ENCODE measurements at regions not wholly inside any gene's neighbourhood (a gene's known extent, or its start where the extent isn't known, plus 50 kb on each side); places are given as distances from the start of the nearest gene placed in this dataset.
A peak's percentile ranks its signal among the peaks of the same experiment; 100 is the strongest.

DNA sequence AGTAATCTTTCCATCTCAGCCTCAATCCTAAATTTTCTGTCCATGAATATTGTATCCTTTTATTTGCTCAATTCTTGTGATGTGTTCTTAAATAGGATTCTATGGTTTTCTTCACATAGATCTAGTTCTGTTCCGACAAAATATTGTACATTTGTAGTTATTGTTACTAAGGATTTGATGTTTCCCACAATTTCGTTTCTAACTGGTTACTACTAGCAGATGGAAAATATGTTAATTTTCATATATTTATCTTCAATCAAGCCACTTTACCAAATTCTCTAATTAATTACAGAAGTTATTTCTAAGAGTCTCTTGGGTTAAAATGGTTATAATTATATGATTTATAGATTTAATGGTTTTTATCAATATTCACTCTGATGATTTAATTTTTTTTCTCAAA, 60.3 kb downstream of the SEC61B start:
- DNase-seq (ENCODE audit: low read depth) = no peak

DNA sequence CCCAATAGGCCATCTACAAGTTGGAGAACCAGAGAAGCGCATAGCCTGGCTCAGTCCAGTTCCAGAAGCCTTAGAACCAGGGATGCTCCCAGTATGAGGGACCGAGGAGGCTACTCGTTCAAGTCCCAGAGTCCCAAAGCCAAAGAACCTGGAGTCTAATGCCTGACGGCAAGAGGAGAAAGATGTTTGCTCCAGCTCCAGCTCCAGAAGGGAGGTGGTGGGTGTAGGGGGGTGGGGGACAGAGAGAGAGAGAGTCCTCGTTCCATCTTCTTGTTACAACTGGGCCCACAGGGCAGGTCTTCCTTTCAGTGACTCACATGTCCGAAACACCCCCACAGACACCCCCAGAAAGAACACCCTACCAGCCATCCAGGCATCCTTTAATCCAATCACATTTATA, 63.9 kb downstream of the SEC61B start:
- no peak for DNase-seq (ENCODE audit: low read depth)

DNA sequence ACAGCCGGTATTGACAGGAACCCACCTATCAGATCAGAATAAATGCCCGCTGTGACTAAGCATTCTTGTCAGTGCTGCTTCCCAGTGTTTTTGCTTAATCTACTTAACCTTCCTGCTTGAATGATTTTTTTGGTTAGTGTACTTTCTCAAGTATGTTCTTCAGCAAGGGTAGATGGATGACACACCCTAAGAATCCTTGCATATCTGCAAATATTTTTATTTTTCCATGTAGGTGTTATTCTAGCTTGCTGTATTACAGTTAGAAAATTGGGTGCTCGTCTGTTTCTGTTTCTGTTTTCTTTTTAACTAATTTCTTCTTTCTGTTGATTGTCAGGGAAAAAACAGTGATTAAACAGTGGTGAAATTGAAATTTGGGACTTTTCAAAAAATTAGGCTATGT, 64.5 kb downstream of the SEC61B start:
- DNase-seq (ENCODE audit: low read depth) = no peak

DNA sequence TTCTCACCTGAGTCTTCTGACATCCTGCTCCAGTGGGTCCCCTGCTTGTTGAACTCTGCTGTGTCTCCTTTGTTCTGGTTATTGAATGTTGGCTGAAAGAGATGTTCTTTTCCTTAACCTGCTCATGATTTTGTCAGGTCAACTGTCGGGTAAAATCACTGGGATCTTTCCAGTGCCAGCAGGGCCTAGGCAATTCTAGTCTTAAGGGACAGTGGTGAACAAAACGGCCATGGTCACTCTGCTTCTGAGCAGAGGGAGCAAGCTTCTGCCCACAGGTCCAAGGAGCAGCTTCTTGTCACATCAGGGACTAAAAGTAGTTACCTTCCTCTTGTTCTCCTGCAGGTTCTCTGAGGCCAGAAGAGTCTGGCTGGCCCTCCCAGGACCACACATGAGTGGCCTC, 65.6 kb downstream of the SEC61B start:
- no peak for DNase-seq (ENCODE audit: low read depth)

DNA sequence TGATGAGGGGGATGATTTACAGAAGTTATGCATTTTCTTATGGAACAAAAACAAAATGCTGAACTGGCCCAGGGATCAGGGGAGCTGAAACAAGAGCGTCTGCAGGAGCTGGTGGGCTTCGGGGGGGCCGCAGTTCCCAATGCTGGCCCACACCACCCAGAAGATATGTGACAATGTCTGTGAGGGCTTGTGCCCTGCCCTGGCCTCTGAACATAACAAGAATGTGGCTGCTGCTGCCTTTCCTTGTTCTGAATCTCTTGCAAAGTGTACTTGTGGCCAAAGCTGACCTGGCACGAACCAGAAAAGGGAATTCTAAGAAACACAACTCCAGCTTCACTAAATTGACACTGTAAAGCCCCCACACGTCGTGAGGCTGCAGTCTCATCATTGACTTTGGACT, 66.7 kb downstream of the SEC61B start:
- no peak for DNase-seq (ENCODE audit: low read depth)

DNA sequence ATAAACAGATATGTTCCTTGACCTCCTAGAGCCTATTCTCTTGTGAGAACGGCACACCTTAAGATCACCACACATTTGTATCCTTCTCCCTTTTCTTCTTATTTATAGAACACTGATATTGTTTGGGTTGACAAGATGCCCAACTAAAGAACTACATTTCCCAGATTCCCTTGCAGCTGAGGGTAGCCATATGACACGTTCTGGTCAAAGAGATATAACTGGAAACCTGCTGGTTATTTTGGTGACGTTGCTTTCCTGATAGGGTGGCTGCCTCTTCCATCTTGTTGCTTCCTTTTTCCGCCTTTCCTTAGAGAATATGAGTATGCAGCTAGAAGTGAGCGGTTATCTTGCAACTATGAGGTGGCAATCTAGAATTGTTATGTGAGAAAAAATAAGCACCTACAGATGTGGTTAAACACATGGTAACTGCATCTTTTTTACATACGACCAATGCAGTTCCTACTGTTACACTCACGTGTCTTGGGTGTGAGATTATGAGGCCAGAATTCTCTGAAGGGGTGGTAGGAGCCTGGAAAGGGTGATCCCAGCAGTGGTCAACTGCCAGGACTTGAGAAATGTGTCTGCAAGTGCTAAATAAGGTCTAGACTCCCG, 72.9 kb downstream of the SEC61B start:
- peak; percentile 44 for DNase-seq (ENCODE audit: low read depth)

DNA sequence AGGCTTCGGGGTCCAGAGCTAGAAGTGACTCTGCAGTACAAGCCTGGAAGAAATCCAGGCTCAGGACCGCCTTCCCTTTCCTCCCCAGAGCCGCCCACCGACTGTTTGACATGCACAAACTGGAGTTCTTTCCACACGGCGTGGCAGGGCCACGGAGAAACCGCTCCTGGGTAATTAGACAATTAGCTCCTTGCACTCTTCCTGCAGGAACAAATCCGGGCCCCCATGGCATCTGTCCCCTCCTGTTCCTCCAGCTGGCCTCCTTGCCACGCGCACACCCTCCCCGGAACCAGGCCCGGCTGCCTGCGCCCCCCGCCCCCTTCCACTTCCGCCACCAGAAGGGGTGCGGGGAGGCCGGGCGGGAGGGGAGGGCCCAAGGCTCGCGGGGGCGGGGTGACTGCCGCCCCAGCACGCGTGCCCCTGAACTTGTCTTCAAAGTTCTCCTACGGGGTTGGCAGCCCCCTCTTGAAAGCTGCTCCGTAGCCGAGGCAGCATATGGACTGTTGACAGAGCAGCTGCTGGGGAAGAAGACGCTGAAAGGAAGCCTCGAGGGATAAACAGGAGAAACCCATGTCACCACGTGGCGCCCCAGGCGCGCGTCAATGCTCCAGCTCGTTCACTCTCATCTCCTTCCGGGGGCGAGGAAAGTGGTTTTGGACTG, 74.3 kb downstream of the SEC61B start:
- DNase-seq (ENCODE audit: low read depth) = no peak

DNA sequence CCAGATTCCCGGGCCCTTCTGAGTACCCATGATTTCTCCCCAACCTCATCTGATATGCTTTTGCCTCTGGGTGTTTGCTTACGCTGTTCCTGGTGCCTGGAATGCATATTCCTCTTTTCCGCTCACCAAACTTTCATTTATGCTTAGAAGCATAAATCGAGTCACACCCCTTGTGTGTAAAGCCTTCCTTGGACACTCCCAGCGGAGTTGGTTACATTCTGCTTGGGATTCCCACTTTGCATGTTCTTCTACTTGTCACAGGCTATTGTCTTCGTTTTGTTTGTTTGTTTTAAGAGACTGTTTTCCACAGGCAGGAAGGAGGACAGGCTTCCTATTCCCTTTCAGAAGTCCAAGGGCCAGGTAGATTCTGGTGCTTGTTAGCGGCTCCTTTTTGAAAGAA, 76.5 kb downstream of the SEC61B start:
- no peak for DNase-seq (ENCODE audit: low read depth)

DNA sequence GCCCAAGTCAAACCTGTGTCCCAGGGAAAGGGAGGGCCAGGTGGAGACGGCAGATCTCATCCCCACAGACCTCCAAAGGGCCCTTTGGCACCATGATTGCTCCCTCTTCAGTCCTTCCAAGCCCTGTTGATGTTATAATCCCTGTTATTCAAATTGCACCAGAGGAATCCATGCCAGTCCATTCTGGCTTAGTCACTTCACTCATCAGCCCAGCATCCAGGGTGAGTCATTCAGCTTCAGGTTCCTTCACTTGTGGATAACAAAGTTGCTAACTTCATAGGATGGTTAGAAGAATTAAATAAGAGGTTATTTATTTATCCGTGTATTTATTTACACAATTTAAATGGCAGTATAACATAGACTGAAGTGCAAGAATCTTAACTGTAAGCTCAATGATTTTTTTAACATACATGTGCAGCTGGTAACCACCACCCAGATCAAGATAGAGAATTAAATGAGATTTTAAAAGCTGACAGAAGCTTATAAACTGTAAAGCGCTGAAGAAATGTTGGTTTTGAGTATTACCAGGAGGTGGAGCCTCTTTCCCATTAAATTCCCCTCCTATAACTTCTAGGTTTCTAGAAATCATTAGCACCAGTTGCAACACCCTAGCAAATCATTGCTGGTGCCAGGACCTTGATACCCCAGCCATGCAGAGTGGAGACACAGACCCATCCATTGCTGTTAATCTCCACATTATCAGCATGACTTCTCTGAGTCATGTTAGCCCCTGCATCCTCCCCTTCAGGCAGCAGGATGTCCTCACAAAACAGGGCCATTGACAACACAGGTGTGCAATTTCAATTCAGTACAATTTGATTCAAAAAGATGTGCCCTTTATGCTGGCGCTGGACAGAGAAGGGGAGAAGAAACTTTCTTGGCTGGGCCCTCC, 77.4 kb downstream of the SEC61B start:
- DNase-seq (ENCODE audit: low read depth) = peak; percentile 70

DNA sequence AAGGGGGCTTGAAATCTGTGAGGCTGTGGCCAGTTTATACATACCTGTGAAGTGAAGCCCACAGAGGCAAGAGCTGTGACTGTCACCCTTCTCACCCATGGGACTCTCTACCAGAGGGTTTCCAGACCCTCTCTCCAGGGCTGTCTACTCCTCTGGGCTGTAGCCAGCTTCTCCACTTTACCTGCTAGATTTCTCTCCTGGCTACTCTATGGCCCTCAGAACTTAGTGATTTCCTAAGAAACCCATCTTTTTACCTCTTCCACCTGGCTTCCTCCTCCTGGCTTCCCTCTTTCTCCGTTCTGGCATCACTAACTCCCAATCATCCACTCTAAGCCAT, 78.0 kb downstream of the SEC61B start:
- no peak for DNase-seq (ENCODE audit: low read depth)

DNA sequence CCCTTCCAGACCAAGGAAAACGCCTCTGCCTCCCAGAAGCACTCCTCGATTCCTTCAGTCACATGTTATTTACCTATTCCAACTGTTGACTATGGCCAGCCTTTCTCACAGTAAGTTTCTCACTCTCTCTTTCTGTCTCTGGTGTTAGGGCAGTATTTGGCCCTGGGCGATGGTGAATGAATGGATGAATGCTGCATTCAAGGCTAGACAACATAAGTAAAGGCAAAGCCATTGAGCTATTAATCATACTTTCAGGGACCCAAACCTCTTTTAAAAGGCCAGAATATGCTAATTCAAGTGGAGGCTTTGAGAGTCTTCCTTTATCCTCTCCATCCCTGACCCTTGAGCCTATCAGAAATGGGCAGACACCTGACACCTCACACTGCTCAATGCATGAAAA, 78.5 kb downstream of the SEC61B start:
- no peak for DNase-seq (ENCODE audit: low read depth)

DNA sequence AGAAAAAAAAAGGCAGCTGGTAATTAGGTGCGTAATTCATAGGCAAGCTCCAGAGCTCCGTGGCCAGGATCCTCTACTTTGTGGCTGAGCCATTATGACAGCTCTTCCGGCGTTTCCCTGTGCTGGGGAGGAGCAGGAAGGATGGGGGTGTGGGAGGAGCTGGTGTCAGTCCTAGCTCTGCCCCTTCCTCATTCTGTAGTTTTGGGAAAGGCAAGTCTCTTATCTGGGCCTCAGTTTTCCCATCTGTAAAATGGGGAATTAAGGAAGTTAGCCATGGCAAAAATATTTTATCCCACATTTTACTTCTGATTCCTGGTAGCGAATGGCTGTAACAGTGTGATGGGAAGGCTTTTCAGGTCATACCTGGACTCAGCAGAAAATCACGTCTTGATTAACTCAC, 81.1 kb downstream of the SEC61B start:
- DNase-seq (ENCODE audit: low read depth) = peak; percentile 14

DNA sequence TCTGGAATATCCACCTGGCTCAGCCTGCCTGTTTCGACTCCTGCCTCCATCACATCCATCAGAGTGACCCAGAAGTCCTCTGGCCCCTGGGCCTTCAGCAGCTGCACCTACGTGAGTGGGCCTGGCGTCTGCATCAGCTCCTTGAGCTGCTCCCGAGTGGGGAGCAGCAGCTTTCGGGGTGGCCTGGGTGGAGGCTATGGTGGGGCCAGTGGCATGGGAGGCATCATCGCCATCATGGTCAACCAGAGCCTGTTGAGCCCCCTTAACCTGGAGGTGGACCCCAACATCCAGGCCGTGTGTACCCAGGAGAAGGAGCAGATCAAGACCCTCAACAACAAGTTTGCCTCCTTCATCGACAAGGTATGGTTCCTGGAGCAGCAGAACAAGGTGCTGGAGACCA, 83.0 kb downstream of the SEC61B start:
- no peak for DNase-seq (ENCODE audit: low read depth)

DNA sequence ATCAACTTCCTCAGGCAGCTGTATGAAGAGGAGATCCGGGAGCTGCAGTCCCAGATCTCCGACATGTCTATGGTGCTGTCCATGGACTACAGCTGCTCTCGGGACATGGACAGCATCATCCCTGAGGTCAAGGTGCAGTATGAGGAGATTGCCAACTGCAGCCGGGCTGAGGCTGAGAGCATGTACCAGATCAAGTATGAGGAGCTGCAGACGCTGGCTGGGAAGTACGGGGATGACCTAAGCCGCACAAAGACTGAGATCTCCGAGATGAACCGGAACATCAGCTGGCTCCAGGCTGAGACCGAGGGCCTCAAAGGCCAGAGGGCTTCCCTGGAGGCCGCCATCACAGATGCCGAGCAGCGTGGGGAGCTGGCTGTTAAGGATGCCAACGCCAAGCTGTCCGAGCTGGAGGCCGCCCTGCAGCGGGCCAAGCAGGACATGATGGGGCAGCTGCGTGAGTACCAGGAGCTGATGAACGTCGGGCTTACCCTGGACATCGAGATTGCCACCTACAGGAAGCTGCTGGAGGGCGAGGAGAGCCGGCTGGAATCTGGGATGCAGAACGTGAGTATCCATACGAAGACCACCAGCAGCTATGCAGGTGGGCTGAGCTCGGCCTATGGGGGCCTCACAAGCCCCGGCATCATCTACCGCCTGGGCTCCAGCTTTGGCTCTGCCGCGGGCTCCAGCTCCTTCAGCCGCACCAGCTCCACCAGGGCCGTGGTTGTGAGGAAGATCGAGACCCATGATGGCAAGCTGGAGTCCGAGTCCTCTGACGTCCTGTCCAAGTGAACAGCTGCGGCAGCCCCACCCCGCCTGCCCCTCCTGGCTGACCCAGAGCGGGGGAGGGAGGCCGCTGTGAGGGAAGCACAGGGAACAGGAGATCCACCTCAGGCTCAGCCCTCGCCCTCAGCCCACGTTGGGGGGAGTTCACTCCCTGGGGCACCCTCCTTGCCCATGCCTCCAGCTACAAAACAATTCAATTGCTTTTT, 84.0 kb downstream of the SEC61B start:
- no peak for DNase-seq (ENCODE audit: low read depth)

DNA sequence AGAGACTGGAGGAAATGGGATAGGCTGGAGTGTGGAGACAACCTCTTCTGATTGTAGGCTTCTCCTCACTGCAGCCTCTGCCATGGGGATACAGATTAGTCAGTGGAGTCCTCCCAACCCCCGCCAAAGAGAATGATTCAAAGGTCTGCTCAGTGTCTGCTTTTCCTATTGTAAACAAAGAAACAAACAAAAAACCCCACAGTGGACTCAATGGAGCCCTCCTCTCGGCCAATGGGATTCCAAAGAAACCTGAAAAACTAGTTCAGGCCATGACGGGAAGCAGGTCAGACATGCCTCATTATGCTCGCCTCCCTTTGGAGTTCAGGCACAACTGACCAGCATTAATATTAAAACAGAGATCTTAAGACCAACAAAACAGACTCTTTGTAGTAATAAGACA, 85.8 kb downstream of the SEC61B start:
- DNase-seq (ENCODE audit: low read depth) = no peak

DNA sequence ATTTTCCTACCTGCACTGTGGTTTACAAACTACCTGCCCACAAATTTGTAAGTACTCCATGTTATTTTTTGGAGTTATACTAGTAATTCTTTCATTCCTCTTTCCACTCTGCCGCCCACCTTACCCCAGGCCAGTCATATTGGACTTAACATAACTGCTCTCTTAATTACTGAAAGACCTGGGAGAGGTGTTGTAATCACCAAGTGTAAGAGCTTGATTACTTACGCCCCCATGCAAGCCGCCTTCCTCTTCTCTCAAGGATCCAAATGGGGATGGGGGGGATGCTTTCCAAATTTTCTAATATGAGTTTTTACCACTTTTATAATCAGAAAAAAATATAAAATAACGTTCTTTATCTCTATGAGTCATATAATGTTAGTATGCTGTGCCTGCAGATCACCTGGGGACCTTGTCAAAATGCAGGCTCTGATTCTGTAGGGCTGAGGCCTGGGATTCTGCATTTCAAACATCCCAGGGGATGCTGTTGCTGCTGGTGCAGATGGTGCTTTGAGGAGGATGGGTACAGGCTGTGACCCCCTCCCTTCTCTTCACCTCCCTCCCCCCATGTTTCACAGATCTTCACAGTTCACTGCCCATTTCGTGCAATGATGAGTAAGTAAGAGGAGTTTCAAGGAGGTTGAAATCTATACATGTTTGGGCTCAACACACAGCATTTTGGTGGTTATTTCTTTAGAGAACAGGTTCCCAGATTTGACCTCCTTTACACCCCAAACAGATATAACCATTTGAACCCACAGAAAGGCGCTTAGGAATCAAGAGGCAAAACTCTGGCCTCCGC, 87.3 kb downstream of the SEC61B start:
- no peak for DNase-seq (ENCODE audit: low read depth)

DNA sequence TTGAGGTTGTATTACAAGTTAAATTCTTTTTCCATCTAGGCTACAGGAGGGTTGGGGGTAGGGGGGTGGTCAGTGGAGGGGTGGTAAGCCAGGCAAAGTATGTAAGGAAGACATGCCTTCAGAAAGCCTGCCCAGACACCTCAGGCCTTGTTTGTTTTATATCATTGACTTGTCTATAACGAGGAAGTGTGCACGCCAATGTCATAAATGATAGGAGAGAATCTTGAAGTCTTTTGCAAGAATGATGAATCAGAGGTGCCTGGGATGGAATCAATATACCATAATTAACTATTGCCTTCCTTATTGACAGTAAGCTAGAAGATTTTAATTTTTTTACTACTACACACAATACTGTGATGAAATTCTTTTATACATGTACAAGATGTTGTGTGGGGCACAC, 90.7 kb downstream of the SEC61B start:
- no peak for DNase-seq (ENCODE audit: low read depth)

DNA sequence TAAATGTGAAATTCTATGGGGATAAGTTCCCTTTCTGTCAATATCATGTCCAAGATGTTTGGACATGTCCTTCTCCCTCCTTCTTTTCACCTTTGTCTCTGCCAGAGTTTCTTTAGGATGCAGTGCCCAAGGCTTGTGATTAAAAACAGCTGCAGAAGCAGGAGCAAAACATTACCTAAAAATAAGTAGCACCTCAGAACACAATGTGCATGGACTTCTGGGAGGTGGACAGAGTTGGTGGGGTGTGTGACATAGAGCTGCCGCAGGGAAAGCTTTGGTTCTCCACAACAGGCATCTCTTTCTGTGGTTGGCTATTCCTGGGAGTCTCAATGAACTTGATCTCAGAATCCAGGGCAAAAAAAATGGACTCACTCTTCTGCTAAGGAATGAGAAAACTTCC, 97.0 kb downstream of the SEC61B start:
- no peak for DNase-seq (ENCODE audit: low read depth)

DNA sequence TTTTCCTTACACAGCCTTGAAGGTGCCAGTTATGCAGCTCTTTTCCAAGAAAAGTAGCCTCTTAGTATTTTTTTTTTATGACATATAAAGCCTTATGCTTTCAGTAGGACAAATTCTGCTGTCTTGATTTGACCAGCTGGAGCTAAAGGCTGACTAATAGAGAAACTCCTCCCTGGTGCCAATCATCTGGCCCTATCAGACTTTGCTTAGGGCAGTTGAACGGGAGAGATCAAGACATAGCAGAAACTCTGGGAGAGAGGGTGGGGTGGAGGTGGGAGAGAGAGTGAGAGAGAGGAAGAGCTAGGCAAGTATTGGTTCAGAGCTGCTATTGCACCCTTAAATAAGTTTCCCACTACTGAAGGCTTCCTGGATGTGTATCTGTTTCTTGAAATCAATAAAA, 100.2 kb downstream of the SEC61B start:
- no peak for DNase-seq (ENCODE audit: low read depth)

DNA sequence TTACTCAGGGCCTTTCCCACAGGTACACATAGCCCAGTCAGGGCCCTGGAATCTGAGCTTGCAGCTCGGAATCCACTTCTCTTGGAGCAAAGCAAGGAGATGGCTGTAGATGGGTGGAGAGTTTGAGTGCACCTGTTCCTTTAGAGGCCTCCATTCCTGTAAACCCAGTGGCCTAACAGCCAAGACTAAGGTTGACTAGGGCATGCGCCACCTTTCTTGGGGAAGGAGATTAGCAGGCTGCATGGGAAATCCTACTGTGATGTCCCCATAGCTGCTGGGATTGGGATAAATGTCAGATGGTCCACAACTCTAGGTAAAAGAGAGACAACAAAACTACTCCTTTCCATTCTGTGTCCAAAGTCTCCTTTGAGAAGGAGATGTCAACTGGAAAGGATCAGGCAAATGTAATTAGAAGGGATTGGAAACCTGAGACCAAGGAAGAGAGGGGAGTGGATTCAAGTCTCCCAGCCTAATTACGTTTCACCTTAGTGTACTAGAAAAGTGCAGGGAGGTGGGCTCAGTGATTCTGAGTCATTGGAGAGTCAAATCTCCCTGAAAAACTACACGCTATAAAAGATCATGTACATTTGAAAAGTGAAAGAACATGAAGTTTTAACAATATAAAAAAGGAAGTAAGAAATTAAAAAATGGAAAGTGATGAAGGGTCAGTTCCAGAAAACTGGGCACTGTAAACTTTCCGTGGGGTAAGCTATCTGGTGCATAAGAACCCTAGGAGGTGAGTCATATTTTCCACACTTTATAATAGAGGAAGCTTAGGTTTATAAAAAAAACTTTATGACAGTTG, 104.2 kb downstream of the SEC61B start:
- peak; percentile 30 for DNase-seq (ENCODE audit: low read depth)

Data from HT1080 (cell line).